ENCODE measurements at regions not wholly inside any gene's neighbourhood (a gene's known extent, or its start where the extent isn't known, plus 50 kb on each side); places are given as distances from the start of the nearest gene placed in this dataset.

DNA sequence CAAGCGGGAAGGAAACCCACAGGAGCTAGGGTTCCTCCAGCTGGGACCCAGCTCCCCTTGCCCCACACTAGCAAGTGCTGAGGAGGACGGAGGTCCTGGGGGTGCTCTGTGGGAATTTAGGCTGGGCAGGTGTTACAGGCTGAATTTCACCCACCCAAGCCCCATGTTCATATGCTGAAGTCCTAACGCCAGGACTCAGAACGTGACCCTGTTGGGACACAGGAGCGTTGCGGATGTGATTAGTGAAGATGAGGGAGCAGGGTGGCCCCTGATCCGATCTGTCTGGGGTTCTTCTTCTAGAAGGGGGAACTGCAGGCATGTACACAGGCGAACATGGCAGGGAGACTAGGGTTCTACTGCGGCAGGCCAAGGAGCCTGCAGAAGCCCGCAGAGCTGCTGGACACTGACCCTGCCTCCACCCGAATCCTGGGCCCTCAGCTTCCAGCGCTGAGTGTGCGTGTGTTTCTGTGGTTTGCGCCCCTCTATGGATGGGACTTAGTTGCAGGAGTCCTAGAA, 103.4 kb upstream of the FGF3 start:
- H3K27ac ChIP-seq, result no peak overlapping the region
- TF ChIP-seq, protein P1, sequence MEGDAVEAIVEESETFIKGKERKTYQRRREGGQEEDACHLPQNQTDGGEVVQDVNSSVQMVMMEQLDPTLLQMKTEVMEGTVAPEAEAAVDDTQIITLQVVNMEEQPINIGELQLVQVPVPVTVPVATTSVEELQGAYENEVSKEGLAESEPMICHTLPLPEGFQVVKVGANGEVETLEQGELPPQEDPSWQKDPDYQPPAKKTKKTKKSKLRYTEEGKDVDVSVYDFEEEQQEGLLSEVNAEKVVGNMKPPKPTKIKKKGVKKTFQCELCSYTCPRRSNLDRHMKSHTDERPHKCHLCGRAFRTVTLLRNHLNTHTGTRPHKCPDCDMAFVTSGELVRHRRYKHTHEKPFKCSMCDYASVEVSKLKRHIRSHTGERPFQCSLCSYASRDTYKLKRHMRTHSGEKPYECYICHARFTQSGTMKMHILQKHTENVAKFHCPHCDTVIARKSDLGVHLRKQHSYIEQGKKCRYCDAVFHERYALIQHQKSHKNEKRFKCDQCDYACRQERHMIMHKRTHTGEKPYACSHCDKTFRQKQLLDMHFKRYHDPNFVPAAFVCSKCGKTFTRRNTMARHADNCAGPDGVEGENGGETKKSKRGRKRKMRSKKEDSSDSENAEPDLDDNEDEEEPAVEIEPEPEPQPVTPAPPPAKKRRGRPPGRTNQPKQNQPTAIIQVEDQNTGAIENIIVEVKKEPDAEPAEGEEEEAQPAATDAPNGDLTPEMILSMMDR (conservative IDR thresholded peaks at IDR 0.05), result no peak
- TF ChIP-seq ZFX (IDR thresholded peaks at IDR 0.05), result no peak

DNA sequence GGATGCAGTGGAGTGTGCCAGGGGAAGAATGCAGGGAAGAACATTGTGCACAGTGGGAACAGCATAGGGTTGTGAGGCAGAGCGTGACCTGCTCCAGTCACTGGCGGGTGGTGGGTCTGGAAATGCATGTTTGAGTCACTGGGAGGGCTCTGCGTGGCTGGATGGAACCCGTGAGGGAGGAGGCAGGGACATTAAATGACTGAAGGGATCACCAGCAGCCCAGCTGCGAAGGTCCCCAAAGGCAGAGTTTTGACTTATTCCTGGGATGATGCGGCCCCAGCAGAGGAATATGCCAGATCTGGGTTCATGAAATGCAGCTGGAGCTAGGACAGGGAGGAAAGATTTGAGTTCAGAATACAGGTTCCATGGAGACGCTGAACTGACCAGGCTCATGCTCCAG, 104.0 kb upstream of the FGF3 start:
- H3K27ac ChIP-seq, result no peak overlapping the region
- TF ChIP-seq ZFX (IDR thresholded peaks at IDR 0.05), result no peak
- TF ChIP-seq, protein P1 (conservative IDR thresholded peaks at IDR 0.05), result no peak

DNA sequence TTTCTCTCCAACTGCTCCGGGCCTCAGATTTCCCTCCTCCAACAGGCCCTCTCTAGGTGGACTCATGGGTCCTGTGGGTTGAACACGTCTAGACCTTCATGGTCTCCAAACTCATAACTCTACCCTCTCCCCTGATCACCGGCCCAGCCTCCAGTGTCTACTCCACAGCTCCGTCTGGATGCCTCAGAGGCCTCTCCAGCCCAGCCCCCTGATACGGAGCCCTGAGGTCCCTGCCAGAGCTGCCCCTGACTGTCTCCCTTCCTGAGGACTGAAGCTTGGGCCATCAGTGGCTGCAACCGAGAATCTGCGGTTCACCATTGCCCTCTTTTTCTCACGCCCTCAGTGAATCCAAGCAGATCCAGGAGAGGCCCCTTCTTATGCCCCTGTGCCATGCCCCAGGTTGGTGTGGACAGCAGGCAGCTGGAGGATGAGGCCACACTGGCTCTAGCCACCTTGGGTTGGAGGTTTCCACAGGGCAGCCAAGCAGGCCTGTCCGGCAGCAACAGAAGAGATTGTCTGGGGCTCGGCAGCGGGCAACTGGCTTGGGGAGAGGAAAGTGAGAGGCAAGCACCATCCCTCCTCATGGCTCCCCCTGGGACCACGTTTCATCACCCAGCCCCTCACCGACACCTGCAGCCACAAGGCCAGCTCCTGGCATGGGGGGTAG, 104.6 kb upstream of the FGF3 start:
- no peak overlapping the region for H3K27ac ChIP-seq
- TF ChIP-seq, protein P1 (conservative IDR thresholded peaks at IDR 0.05), result no peak
- no peak for TF ChIP-seq ZFX (IDR thresholded peaks at IDR 0.05)

DNA sequence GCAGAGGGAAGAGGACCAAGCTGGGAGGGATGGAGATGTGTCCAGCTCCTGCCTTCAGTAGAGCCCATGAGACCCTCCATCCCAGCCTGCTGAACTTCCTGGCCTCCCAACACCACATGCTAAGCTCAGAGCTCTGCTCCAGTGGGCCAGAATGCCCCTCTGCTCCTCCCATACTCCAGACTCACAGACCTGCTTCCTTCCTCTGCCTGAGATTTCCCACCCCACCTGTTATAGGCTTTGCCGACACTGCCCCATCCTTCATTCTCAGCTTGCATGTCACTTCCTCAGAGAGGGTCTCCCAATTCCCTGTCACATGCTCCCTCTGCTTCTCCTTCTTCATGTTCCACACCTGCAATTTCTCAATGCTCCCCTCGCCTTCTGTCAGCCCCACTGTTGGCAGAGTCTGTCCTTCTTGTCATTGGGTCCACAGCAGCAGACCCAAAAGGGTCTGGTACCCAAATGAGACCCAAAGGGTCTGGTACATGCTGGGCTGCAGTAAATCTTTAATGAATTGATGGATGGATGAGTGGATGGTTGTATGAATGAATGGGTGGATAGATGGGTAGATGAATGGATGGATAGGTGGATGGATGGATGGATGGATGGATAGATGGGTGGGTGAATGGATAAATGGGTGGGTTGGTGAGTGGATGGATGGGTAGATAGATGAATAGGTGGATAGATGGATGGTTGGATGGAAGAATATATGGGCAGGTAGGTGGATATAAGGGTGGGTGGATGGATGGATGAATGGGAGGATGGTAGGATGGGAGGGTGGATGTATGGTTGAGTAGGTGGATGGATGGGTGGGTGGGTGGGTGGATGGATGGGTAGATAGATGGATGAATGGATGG, 105.3 kb upstream of the FGF3 start:
- no peak for TF ChIP-seq ZFX (IDR thresholded peaks at IDR 0.05)
- TF ChIP-seq, protein P1 (conservative IDR thresholded peaks at IDR 0.05), result no peak
- H3K27ac ChIP-seq, result no peak overlapping the region

DNA sequence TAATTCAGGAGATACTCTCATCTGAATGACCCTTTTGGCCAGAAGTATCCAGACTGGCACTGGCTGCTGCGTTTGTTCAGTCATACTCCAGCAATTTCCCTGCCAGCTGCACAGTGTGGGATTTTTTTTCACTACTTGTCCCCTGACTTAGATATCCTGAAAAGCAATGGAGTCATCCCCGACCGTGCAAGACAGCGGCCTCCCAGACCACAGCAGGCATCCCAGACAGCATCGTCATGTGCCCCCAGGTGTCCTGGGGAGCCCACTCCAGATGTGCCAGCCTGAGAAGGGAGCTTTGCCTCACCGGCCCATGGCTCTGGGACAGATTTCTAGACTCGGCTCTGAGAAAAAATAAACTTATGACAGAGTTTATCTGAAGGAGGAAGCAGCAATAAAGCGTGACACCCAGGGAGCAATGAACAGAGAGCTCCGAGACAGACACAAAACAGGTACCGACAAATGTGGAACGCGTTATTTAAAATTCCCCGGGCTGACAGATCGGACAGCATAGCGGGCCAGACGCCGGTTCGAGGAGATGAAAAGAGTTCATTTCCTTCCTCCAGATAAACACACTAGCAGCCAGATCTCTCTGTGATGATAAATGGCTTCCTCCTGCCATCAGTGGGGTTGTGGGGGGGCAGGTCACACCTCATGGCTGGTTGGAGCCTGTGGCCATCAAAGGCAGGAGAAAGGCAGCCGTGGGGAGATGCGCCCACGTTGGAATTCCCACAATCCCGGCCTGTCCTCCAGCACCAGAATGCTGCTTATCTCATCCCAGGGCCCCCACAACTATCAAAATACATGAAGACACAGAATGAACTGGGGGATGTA, 106.4 kb upstream of the FGF3 start:
- no peak overlapping the region for H3K27ac ChIP-seq
- TF ChIP-seq ZFX (IDR thresholded peaks at IDR 0.05), result no peak
- TF ChIP-seq, protein P1 (conservative IDR thresholded peaks at IDR 0.05), result no peak

DNA sequence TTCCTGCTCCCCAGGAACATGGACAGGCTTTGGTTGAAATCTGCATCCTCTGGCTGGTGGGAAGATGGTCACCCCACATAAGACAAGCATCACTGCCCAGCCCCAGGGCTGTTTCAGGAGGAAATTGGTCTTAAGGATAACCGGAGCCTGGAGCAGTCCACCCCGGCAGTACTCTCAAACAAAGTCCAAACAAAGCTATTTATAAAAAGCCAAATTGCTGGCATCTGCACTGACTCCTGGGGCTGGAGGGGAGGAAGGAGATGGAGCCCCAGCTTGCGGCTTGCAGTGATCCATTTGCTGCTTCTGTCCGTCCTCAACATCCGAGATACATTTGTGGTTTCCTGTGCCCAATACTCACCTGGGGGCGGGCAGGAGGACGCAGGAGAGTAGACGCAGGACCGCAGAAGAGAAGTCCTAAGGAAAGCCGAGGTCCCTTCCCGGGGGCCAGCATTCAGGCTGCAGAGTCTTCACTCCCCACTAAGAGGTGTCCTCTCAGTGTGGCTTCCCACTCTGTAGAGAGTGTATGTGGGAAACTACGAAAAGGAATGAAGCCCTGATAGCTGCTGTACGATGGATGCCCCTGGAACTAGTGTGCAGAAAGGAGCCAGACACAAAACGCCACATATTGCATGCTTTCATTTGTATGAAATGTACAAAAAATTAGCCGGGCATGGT, 107.3 kb upstream of the FGF3 start:
- no peak for TF ChIP-seq ZFX (IDR thresholded peaks at IDR 0.05)
- TF ChIP-seq, protein P1 (conservative IDR thresholded peaks at IDR 0.05), result no peak
- no peak overlapping the region for H3K27ac ChIP-seq

All from C4-2B (cell line).